HEK293T (cell line): ENCODE measurements at regions not wholly inside any gene's neighbourhood (a gene's known extent, or its start where the extent isn't known, plus 50 kb on each side); places are given as distances from the start of the nearest gene placed in this dataset.
"Not testable (repeated sequence)": the region's sequence is repeated elsewhere in the genome, so short reads cannot be mapped to it uniquely, and the experiment has no call there.

Source experiments
- CTCF ChIA-PET: fragments of 350-600 bp; formaldehyde crosslinking; extraction: SDS; loops from one replicate; lab custom pipeline; 2021; ENCODE audit warnings: antibody characterized with exemption, inconsistent platforms; lab: Yijun Ruan, JAX
- POLR2A ChIA-PET: fragments of 350-600 bp; formaldehyde crosslinking; extraction: SDS; loops from one replicate; lab custom pipeline; 2020; ENCODE audit warnings: antibody characterized with exemption, inconsistent platforms; lab: Yijun Ruan, JAX
- DNase-seq: peaks from one replicate; pipeline ENCODE4 v3.0.0; 2012; ENCODE audit warnings: mixed read lengths; ENCODE audit errors: extremely low spot score
- ARNT ChIP-seq: fragments of 450-650 bp; IDR thresholded peaks from 2 replicates; pipeline ENCODE4 v1.6.1; 2017; ENCODE audit warnings: mild to moderate bottlenecking
- BHLHE40 ChIP-seq: fragments of 450-650 bp; IDR thresholded peaks from 2 replicates; pipeline ENCODE4 v1.6.1; 2016; ENCODE audit warnings: mild to moderate bottlenecking, moderate library complexity, borderline replicate concordance
- CTBP1 ChIP-seq: fragments of 450-650 bp; IDR thresholded peaks from 2 replicates; pipeline ENCODE4 v1.6.1; 2016; ENCODE audit warnings: borderline replicate concordance
- ELF4 ChIP-seq: fragments of 450-650 bp; IDR thresholded peaks from 2 replicates; pipeline ENCODE4 v1.6.1; 2017; ENCODE audit warnings: antibody characterized with exemption
- FOXA1 ChIP-seq: fragments of 450-650 bp; IDR thresholded peaks from 2 replicates; pipeline ENCODE4 v1.6.1; 2016; ENCODE audit warnings: mild to moderate bottlenecking
- FOXK2 ChIP-seq: fragments of 450-650 bp; IDR thresholded peaks from 2 replicates; pipeline ENCODE4 v1.6.1; 2016; ENCODE audit warnings: mild to moderate bottlenecking
- FOXM1 ChIP-seq: fragments of 450-650 bp; IDR thresholded peaks from 2 replicates; pipeline ENCODE4 v1.6.1; 2017; ENCODE audit warnings: mild to moderate bottlenecking, borderline replicate concordance
- HDGF ChIP-seq: fragments of 450-650 bp; IDR thresholded peaks from 2 replicates; pipeline ENCODE4 v1.6.1; 2017; ENCODE audit warnings: antibody characterized with exemption, borderline replicate concordance
- L3MBTL2 ChIP-seq: fragments of 450-650 bp; conservative IDR thresholded peaks from 2 replicates; pipeline ENCODE4 v1.6.1; 2016; ENCODE audit warnings: mild to moderate bottlenecking
- LEF1 ChIP-seq: fragments of 450-650 bp; IDR thresholded peaks from 2 replicates; pipeline ENCODE4 v1.6.1; 2017; ENCODE audit warnings: mild to moderate bottlenecking, borderline replicate concordance
- NFRKB ChIP-seq: fragments of 450-650 bp; IDR thresholded peaks from 2 replicates; pipeline ENCODE4 v1.6.1; 2016; ENCODE audit warnings: mild to moderate bottlenecking, moderate library complexity
- SP1 ChIP-seq: fragments of 450-650 bp; IDR thresholded peaks from 2 replicates; pipeline ENCODE4 v1.6.1; 2017
- SUZ12 ChIP-seq: fragments of 450-650 bp; IDR thresholded peaks from 2 replicates; pipeline ENCODE4 v1.6.1; 2016; ENCODE audit warnings: mild to moderate bottlenecking
- TARDBP ChIP-seq: fragments of 450-650 bp; IDR thresholded peaks from 2 replicates; pipeline ENCODE4 v1.6.1; 2016
- ZNF384 ChIP-seq: fragments of 450-650 bp; IDR thresholded peaks from 2 replicates; pipeline ENCODE4 v1.6.1; 2016
- TF ChIP-seq, protein P1 (sequence below): fragments of 450-650 bp; IDR thresholded peaks from 2 replicates; pipeline ENCODE4 v1.6.1; 2016

DNA sequence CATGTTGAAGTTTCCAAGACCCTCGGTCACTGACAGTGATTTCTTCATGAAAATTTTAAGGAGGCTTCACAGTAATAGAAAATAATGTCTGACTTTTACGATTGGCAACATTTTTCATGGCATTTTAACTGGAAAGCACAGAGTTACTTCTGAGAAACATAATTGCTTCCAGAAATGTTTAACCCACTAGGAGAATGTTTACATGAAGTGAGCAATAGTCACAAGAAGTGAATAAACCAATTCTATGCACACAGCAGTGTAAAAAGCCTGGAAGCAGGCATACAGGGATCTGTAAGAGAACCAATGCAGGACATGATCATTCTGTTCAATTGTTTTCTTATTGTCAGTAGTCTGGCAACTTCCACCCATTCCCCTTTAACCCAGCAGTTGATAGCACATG lies 316.2 kb upstream of the CXADR start:
- CTCF ChIA-PET = no interaction called here
- DNase-seq = no peak
- no peak for TF ChIP-seq CTBP1
- TF ChIP-seq BHLHE40 = no peak
- TF ChIP-seq ARNT = no peak
- TF ChIP-seq SP1 = no peak
- no peak for TF ChIP-seq FOXK2
- TF ChIP-seq LEF1 = no peak
- no peak for TF ChIP-seq NFRKB
- POLR2A ChIA-PET = no interaction called here

DNA sequence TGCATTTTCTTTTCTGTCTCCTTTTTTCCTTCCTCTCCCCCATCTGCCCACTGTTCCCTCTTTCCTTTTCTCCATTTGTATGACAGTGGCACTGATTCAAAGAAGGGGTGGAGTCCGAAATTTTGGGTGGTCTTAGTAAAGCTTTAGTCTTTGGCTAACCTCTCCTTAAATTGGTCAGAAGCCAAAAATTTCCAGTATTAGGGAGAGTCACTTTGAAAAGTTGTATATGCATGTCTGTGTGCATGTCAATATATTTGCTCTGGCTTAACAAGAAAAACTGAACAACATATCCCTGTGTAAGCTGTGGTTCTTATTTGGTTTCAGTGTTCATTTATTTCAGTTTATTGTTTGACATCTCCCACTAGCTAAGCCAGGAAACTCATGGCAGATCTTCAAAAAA lies 314.8 kb upstream of the CXADR start:
- CTCF ChIA-PET = no interaction called here
- DNase-seq = no peak
- TF ChIP-seq HDGF (no peak), FOXM1 (no peak), SUZ12 (no peak), L3MBTL2 (no peak), ARNT (no peak), TARDBP (no peak), FOXA1 (no peak), CTBP1 (no peak), ELF4 (no peak), BHLHE40 (no peak)
- POLR2A ChIA-PET = no interaction called here

DNA sequence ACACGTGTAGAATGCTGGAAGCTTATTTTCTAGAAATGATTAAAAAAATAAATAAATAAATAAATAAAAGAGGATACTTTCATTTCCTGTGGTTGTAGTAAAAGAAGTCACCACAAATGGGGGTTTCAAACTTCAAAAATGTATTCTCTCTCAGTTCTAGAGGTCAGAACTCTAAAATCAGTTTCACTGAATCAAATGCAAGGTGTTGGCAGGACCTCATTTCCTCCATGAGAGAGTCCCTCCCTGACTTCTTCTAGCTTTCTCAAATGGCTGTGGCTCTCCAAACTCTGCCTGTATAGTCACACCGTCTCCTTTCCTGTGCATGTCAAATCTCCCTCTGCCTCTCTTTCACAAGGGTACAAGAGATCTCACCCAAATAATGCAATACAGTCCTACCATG lies 312.6 kb upstream of the CXADR start:
- CTCF ChIA-PET = no interaction called here
- DNase-seq = no peak
- POLR2A ChIA-PET = no interaction called here
- TF ChIP-seq BHLHE40 (no peak), ZNF384 (no peak), CTBP1 (no peak), LEF1 (no peak), FOXM1 (no peak), HDGF (no peak), TARDBP (no peak), NFRKB (no peak)

DNA sequence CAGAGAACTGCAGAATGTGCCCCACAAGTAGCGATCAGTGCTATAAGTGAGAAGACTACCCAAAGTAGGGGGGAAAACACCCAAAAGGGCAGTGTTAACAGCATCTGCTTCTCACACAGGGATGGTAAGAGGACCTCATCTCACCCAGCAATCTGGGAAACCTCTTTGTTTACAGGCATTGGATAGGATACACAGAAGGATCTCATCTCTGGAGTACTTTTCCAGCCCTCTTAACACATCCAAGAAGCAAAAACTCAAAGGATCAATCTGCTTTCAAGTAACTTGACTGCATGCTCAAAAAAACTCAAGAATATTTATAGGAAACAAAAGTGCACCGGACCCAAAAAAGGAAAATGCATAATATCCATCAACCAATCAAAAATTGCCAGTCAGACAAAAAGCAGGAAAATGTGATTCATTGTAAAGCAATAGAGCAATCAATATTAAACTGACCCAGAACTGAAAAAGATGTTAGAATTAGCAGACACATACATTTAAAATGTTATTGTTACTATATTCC lies 311.0 kb upstream of the CXADR start:
- CTCF ChIA-PET = no interaction called here
- no peak for DNase-seq
- POLR2A ChIA-PET = no interaction called here
- TF ChIP-seq CTBP1 (no peak), SP1 (no peak), BHLHE40 (no peak), ARNT (no peak), LEF1 (no peak), FOXK2 (no peak), ELF4 (no peak), SUZ12 (no peak), FOXA1 (no peak), HDGF (no peak), FOXM1 (no peak), ZNF384 (no peak), L3MBTL2 (no peak)
- TF ChIP-seq, protein P1, sequence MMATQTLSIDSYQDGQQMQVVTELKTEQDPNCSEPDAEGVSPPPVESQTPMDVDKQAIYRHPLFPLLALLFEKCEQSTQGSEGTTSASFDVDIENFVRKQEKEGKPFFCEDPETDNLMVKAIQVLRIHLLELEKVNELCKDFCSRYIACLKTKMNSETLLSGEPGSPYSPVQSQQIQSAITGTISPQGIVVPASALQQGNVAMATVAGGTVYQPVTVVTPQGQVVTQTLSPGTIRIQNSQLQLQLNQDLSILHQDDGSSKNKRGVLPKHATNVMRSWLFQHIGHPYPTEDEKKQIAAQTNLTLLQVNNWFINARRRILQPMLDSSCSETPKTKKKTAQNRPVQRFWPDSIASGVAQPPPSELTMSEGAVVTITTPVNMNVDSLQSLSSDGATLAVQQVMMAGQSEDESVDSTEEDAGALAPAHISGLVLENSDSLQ = no peak

DNA sequence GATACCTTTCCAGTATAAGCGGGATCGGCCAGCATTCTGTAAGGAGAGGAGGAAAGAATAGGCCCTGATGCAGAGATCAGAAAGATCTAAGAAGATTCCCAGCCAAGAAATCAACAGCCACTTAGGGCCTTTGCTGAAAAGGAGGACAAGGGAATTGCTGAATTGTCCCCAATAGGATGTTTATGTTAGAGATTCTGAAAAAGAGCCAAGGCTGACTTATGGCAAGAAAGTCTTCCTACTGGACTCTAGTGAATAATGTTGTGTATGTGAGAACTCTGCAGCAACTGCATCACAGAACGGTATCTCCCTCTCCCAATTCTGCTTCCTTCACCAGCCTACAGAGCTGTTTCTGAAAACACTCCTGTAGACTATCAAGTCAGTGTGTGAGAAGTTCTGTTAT lies 298.0 kb upstream of the CXADR start:
- ChIA-PET POLR2A (no interaction called here), CTCF (no interaction called here)
- TF ChIP-seq FOXA1 = no peak
- TF ChIP-seq LEF1 = no peak
- no peak for TF ChIP-seq TARDBP
- no peak for TF ChIP-seq ELF4
- no peak for TF ChIP-seq ARNT
- no peak for TF ChIP-seq NFRKB
- TF ChIP-seq L3MBTL2 = no peak
- no peak for TF ChIP-seq ZNF384
- no peak for TF ChIP-seq FOXK2
- TF ChIP-seq BHLHE40 = no peak
- no peak for TF ChIP-seq HDGF
- TF ChIP-seq, protein P1 = no peak
- TF ChIP-seq SP1 = no peak
- no peak for TF ChIP-seq CTBP1
- no peak for DNase-seq

DNA sequence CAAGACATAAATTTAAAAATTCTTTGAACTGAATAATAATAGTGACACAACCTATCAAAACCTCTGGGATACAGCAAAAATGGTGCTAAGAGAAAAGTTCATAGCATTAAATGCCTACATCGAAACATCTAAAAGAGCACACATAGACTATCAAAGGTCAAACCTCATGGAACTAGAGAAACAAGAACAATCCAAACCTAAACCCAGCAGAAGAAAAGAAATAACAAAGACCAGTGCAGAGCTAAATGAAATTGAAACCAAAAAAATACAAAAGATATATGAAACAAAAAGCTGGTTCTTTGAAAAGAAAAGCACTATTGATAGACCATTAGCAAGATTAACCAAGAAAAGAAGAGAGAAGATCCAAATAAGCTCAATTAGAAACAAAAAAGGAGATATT lies 293.8 kb upstream of the CXADR start:
- POLR2A ChIA-PET, DNase-seq: not testable (repeated sequence)
- CTCF ChIA-PET = interaction anchor here (0.6 kb wide), 1 partner anchor 168 kb away, joined by 4 read pairs; no protein-coding TSS in a partner anchor

DNA sequence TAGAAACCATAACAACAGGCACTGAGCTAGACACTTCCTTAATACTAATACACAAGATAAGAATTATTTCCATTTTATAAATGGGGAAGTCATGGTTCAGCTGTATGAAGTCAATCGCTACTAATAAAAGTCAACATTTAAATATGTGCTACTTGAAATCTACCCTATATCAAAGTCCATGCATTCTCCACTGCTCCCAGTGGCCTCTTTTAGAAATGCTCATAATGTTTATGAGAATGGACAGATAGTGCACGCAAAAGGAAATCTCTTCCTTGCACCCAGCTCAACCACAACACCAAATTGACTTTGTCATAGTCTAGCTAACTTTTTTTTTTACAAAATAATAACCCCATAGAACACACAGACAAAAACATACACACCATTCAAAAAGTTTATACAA lies 281.7 kb upstream of the CXADR start:
- no peak for DNase-seq
- TF ChIP-seq BHLHE40 (no peak), L3MBTL2 (no peak), LEF1 (no peak), FOXK2 (no peak), ELF4 (no peak)
- POLR2A ChIA-PET = no interaction called here
- CTCF ChIA-PET = no interaction called here

DNA sequence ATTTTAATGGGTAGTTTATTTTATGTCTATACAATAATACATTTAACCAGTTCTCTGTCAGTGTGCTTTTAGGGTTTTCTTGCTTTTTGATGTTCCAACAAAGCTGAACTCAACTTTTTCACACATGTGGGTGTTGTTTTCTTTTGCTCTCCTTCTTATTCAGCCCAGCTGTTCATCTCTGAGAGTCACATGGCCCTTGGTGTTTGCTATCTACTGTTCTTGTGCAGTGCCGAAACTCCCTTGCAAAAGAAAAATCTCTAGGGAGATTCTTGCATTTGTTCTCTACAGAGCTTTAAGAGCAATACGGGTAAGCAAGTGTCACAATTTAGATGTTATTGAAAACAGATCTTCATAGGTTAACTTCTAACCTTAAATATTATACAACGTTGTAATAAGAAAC lies 281.1 kb upstream of the CXADR start:
- CTCF ChIA-PET = no interaction called here
- DNase-seq = no peak
- TF ChIP-seq CTBP1 (no peak), SP1 (no peak), TARDBP (no peak), ARNT (no peak), L3MBTL2 (no peak), LEF1 (no peak), ZNF384 (no peak), ELF4 (no peak), BHLHE40 (no peak), FOXA1 (no peak)
- TF ChIP-seq, protein P1 = no peak
- POLR2A ChIA-PET = no interaction called here
